H1 (cell line): ENCODE measurements at regions not wholly inside any gene's neighbourhood (a gene's known extent, or its start where the extent isn't known, plus 50 kb on each side); places are given as distances from the start of the nearest gene placed in this dataset.

ENCODE experiments used
- SP1 ChIP-seq: IDR thresholded peaks from 2 replicates; pipeline ENCODE4 v1.6.1; 2011; ENCODE audit warnings: low read depth, low read length

DNA sequence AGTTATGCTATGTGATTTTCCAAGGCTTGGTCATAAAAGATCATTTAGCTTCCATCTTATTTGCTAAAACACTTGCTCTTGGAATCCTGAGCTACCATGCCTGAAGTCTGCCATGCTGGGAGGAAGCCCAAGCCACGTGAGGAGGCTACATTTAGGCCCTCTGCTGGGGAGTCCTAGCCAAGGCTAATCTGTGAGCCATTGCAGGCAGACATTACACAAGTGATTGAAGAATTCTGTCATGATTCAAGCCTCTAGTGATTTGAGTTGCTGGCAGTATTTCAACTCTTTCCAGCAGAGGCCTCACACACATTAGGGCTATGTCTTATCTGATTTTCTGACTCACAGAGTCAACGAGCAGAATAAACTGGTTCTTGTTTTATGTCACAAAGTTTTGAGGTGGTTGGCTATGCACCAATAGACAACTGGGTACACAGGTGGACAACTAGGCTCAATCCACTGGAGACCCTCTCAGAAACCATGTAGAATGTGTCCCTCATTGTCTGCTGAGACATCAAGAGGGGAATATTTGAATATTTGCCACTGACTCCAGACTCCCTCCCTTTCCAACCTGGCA, 227.2 kb upstream of the SULF2 start (continued):
- TF ChIP-seq SP1: no peak
